IMR-90 (cell line): ENCODE measurements at regions not wholly inside any gene's neighbourhood (a gene's known extent, or its start where the extent isn't known, plus 50 kb on each side); places are given as distances from the start of the nearest gene placed in this dataset.

Experiments
- BHLHE40 ChIP-seq: fragments of 150-350 bp; IDR thresholded peaks from 2 replicates; pipeline ENCODE4 v1.6.1; 2016; ENCODE audit warnings: mild to moderate bottlenecking, low read depth, low read length
- CEBPB ChIP-seq: IDR thresholded peaks from 2 replicates; pipeline ENCODE4 v1.6.1; 2012; ENCODE audit warnings: low read depth, low read length, improper control_type of control experiment
- CHD1 ChIP-seq: IDR thresholded peaks from 2 replicates; pipeline ENCODE4 v1.6.1; 2012; ENCODE audit warnings: low read depth, low read length, improper control_type of control experiment
- CTCF ChIP-seq: conservative IDR thresholded peaks from 2 replicates; pipeline ENCODE4 v1.5.1; 2012; ENCODE audit warnings: mild to moderate bottlenecking, low read depth, low read length, improper control_type of control experiment
- FOS ChIP-seq: fragments of 150-350 bp; IDR thresholded peaks from 2 replicates; pipeline ENCODE4 v1.6.1; 2016; ENCODE audit warnings: low read depth, low read length
- MAFK ChIP-seq: IDR thresholded peaks from 2 replicates; pipeline ENCODE4 v1.6.1; 2012; ENCODE audit warnings: low read depth, low read length, improper control_type of control experiment
- MAZ ChIP-seq: IDR thresholded peaks from 2 replicates; pipeline ENCODE4 v1.6.1; 2012; ENCODE audit warnings: low read depth, mild to moderate bottlenecking, low read length, improper control_type of control experiment, moderate library complexity, borderline replicate concordance
- MXI1 ChIP-seq: IDR thresholded peaks from 2 replicates; pipeline ENCODE4 v1.6.1; 2012; ENCODE audit warnings: low read depth, mild to moderate bottlenecking, low read length, moderate library complexity, borderline replicate concordance
- POLR2A ChIP-seq: IDR thresholded peaks from 2 replicates; pipeline ENCODE4 v1.6.1; 2012; ENCODE audit warnings: mild to moderate bottlenecking, low read depth, low read length
- RAD21 ChIP-seq: IDR thresholded peaks from 2 replicates; pipeline ENCODE4 v1.6.1; 2012; ENCODE audit warnings: low read length, improper control_type of control experiment
- RFX5 ChIP-seq: IDR thresholded peaks from 2 replicates; pipeline ENCODE4 v1.8.0; 2012; ENCODE audit warnings: low read depth, mild to moderate bottlenecking, low read length, moderate library complexity
- SMC3 ChIP-seq: fragments of 150-350 bp; IDR thresholded peaks from 2 replicates; pipeline ENCODE4 v1.6.1; 2016; ENCODE audit warnings: low read depth, mild to moderate bottlenecking, antibody characterized with exemption, low read length, moderate library complexity
- USF2 ChIP-seq: fragments of 150-350 bp; IDR thresholded peaks from 2 replicates; pipeline ENCODE4 v1.6.1; 2017; ENCODE audit warnings: mild to moderate bottlenecking, antibody characterized with exemption, low read length, low read depth

- TF ChIP-seq CTCF = no peak
- TF ChIP-seq SMC3 = no peak
- no peak for TF ChIP-seq POLR2A
- TF ChIP-seq USF2 = no peak
- TF ChIP-seq RAD21 = no peak
- TF ChIP-seq MXI1 = no peak
- no peak for TF ChIP-seq RFX5
- TF ChIP-seq CEBPB = no peak
- no peak for TF ChIP-seq MAZ
- TF ChIP-seq CHD1 = no peak
- no peak for TF ChIP-seq MAFK
- no peak for TF ChIP-seq FOS
- TF ChIP-seq BHLHE40 = no peak
Measured at GRCh38 chr12:126708492-126708896, 1558.5 kb upstream of the TMEM132C start.
